ENCODE measurements at regions not wholly inside any gene's neighbourhood (a gene's known extent, or its start where the extent isn't known, plus 50 kb on each side); places are given as distances from the start of the nearest gene placed in this dataset.

DNA sequence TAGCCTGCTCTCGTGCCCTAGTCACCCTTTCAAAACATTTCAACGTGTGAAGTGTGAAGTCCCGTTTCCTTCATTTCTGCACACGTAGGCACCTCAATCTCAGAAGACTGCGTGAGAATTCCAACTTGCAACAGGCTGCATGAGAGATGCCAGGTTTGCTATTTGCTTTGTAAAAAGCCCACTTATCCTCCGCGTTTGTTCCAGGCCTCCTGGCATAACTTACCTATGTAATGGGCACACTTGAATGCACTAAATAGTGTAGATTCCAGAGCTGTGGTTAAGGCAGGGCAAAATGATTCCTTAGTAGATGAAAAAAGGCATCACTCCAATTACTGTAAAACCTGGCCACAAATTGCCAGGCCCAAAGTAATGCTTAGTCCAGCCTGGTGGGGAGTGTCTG lies 179.6 kb downstream of the INO80D start:
- Mint-ChIP-seq H3K4me3 (no peak overlapping the region), H3K4me1 (no peaks in the 10 kb centered on the region), H3K27me3 (peaks cover 16% of the 10 kb centered on the region), H3K9me3 (no peaks in the 10 kb centered on the region), H3K36me3 (ENCODE audit: low read depth) (no peaks in the 10 kb centered on the region), H3K27ac (no peak overlapping the region)
- intact Hi-C loops (cut with micrococcal nuclease), result no loop called here
- ATAC-seq (ENCODE audit: low read depth) (no peak), DNase-seq (no peak)
- POLR2A ChIA-PET, result no interaction called here
- CTCF ChIA-PET, result no interaction called here
- TF ChIP-seq, protein P1, sequence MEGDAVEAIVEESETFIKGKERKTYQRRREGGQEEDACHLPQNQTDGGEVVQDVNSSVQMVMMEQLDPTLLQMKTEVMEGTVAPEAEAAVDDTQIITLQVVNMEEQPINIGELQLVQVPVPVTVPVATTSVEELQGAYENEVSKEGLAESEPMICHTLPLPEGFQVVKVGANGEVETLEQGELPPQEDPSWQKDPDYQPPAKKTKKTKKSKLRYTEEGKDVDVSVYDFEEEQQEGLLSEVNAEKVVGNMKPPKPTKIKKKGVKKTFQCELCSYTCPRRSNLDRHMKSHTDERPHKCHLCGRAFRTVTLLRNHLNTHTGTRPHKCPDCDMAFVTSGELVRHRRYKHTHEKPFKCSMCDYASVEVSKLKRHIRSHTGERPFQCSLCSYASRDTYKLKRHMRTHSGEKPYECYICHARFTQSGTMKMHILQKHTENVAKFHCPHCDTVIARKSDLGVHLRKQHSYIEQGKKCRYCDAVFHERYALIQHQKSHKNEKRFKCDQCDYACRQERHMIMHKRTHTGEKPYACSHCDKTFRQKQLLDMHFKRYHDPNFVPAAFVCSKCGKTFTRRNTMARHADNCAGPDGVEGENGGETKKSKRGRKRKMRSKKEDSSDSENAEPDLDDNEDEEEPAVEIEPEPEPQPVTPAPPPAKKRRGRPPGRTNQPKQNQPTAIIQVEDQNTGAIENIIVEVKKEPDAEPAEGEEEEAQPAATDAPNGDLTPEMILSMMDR (IDR thresholded peaks at IDR 0.05), result no peak

DNA sequence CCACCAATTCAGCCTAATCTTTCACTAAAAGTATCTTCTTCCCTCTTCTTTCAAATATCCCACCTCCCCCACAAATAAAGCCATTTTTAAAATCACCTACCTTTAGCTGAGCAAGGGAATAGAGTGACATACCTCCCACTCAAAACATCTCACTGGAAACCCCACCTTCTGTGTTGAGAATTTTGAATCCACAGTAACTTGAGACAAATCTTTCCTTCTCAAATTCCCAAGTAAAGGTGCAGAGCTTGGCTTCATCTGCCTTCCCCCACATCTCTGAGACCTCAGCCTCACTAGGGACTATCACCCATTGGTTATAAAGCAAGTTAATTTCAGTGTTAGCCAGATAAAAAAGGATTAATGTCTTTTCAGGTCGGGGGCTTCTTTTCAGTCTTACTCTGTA lies 180.4 kb downstream of the INO80D start:
- intact Hi-C loops (cut with micrococcal nuclease), result no loop called here
- peaks cover 13% of the 10 kb centered on the region for H3K27me3 Mint-ChIP-seq
- H3K4me1 Mint-ChIP-seq, result no peaks in the 10 kb centered on the region
- H3K9me3 Mint-ChIP-seq, result no peaks in the 10 kb centered on the region
- CTCF ChIA-PET, result no interaction called here
- H3K4me3 Mint-ChIP-seq, result no peak overlapping the region
- no peak overlapping the region for H3K27ac Mint-ChIP-seq
- TF ChIP-seq, protein P1 (IDR thresholded peaks at IDR 0.05), result no peak
- ATAC-seq (ENCODE audit: low read depth) (no peak), DNase-seq (no peak)
- H3K36me3 Mint-ChIP-seq (ENCODE audit: low read depth), result no peaks in the 10 kb centered on the region
- POLR2A ChIA-PET, result no interaction called here

DNA sequence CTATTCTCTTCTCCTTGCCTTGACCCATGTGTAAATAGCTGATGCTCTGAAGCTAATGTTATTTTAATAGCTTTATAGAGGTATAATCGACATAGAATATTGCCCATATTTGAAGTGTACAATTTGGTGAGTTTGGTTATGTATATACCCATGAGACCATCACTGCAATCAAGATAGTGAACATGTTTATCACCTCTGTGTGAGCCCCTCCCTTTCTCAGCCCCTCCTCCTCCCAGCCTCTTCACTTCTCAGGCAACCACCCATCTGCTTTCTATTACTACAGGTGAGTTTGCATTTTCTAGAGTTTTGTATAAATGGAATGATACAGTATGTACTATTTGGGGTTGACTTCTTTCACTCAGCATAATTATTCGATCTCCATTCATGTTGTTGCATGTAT lies 181.1 kb downstream of the INO80D start:
- peaks cover 13% of the 10 kb centered on the region for H3K27me3 Mint-ChIP-seq
- H3K27ac Mint-ChIP-seq, result no peak overlapping the region
- no peak for ATAC-seq (ENCODE audit: low read depth)
- no peaks in the 10 kb centered on the region for H3K9me3 Mint-ChIP-seq
- H3K36me3 Mint-ChIP-seq (ENCODE audit: low read depth), result no peaks in the 10 kb centered on the region
- no peaks in the 10 kb centered on the region for H3K4me1 Mint-ChIP-seq
- TF ChIP-seq, protein P1 (IDR thresholded peaks at IDR 0.05), result no peak
- ChIA-PET POLR2A (no interaction called here), CTCF (no interaction called here)
- intact Hi-C loops (cut with micrococcal nuclease), result no loop called here
- H3K4me3 Mint-ChIP-seq, result no peak overlapping the region
- no peak for DNase-seq

- Mint-ChIP-seq H3K27ac (no peak overlapping the region), H3K4me3 (no peak overlapping the region), H3K4me1 (no peaks in the 10 kb centered on the region), H3K36me3 (ENCODE audit: low read depth) (no peaks in the 10 kb centered on the region), H3K9me3 (peaks cover 5% of the 10 kb centered on the region), H3K27me3 (peaks cover 13% of the 10 kb centered on the region)
- TF ChIP-seq, protein P1 (IDR thresholded peaks at IDR 0.05), result no peak
- ATAC-seq (ENCODE audit: low read depth) (no peak), DNase-seq (no peak)
- intact Hi-C loops (cut with micrococcal nuclease), result no loop called here
- ChIA-PET CTCF (no interaction called here), POLR2A (no interaction called here)
These were observed 182.3 kb downstream of the INO80D start for GRCh38 chr2:205903549-205904129.

DNA sequence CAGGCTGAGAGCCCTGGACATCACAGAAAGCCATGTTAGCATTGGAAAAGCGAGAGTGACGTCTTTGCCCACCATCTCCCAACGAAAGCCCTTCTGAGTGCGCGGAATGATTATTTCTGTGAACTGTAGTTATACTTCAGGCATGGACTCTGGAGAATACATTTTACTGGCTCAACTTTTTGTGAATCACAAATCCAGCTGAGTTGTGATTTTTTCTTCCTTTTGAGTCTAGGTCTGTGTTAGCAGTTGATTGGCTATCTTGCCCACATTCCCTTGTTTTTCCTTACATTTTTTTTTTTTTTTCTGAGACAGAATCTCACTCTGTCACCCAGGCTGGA lies 183.1 kb downstream of the INO80D start:
- ChIA-PET CTCF (no interaction called here), POLR2A (no interaction called here)
- Mint-ChIP-seq H3K4me3 (no peak overlapping the region), H3K27me3 (peaks cover 13% of the 10 kb centered on the region), H3K4me1 (no peaks in the 10 kb centered on the region), H3K27ac (no peak overlapping the region), H3K36me3 (ENCODE audit: low read depth) (no peaks in the 10 kb centered on the region), H3K9me3 (peaks cover 9% of the 10 kb centered on the region)
- no peak for DNase-seq
- intact Hi-C loops (cut with micrococcal nuclease), result no loop called here
- TF ChIP-seq, protein P1 (IDR thresholded peaks at IDR 0.05), result no peak
- no peak for ATAC-seq (ENCODE audit: low read depth)
